GM12892 (cell line): ENCODE measurements at regions not wholly inside any gene's neighbourhood (a gene's known extent, or its start where the extent isn't known, plus 50 kb on each side); places are given as distances from the start of the nearest gene placed in this dataset.

Experiments
- POLR2A ChIP-seq: IDR thresholded peaks from 2 replicates; pipeline ENCODE4 v1.6.1; 2011; ENCODE audit warnings: low read depth, low read length, control low read depth
- POLR2AphosphoS5 ChIP-seq: IDR thresholded peaks from 2 replicates; pipeline ENCODE4 v1.6.1; 2011; ENCODE audit warnings: low read depth, low read length, control low read depth

- no peak for TF ChIP-seq POLR2A
- no peak for TF ChIP-seq POLR2AphosphoS5
Observed at GRCh38 chr5:138701678-138702077, 51.5 kb upstream of the CTNNA1 start.
